ENCODE measurements at regions not wholly inside any gene's neighbourhood (a gene's known extent, or its start where the extent isn't known, plus 50 kb on each side); places are given as distances from the start of the nearest gene placed in this dataset.

- FAIRE-seq, result no peak
- Histone ChIP-seq H3K9me3 (replicated peaks; ENCODE audit: control insufficient read depth, insufficient read depth, low read depth, low read length) (no peaks in the 10 kb centered on the region), H3K9me1 (ENCODE audit: control insufficient read depth, insufficient read depth, low read length) (no peaks in the 10 kb centered on the region), H3K9ac (ENCODE audit: insufficient read depth in 1 of 2, low read depth in 2 of 2, low read length in 2 of 2) (no peak overlapping the region), H3K4me3 (no peak overlapping the region), H3K27me3 (ENCODE audit: control insufficient read depth in 2 of 2, insufficient read depth in 2 of 2, low read length in 2 of 2) (no peaks in the 10 kb centered on the region), H3K36me3 (ENCODE audit: control insufficient read depth, insufficient read depth, low read length) (no peaks in the 10 kb centered on the region), H3K27ac (ENCODE audit: extremely low read depth, low read depth, low read length) (no peak overlapping the region), H3K4me2 (ENCODE audit: insufficient read depth, low read length) (no peak overlapping the region), H3K4me1 (replicated peaks in 1 of 2; ENCODE audit: control insufficient read depth in 2 of 2, insufficient read depth in 2 of 2, low read length in 2 of 2) (no peaks in the 10 kb centered on the region), H4K20me1 (replicated peaks; ENCODE audit: control insufficient read depth, insufficient read depth, low read length) (no peaks in the 10 kb centered on the region), H3K79me2 (ENCODE audit: control insufficient read depth, insufficient read depth, low read length) (no peaks in the 10 kb centered on the region), H2AFZ (ENCODE audit: low read depth, low read length) (no peak overlapping the region)
- intact Hi-C loops (cut with micrococcal nuclease) (no loop called here), in situ Hi-C loops (cut with MboI) (no loop called here)
- WGBS (ENCODE audit: insufficient coverage, low coverage, missing lambda C conversion rate), result under 1% methylated on average over 13 of the region's 13 CpGs
- POLR2A ChIA-PET, result no interaction called here
- CTCF ChIA-PET (ENCODE audit: low intra/inter-chr PET ratio), result no interaction called here
- no peak for ATAC-seq
- no TSS peak for BruUV-seq (replicated peaks)
- no peak for TF ChIP-seq MBD1 (CRISPR knock-in tag; IDR thresholded peaks at IDR 0.05)
- no peak for TF ChIP-seq NUFIP1 (IDR thresholded peaks at IDR 0.05; ENCODE audit: partially characterized antibody)
- no peak for TF ChIP-seq PHTF2 (CRISPR knock-in tag; IDR thresholded peaks at IDR 0.05)
- TF ChIP-seq THRA (IDR thresholded peaks at IDR 0.05), result no peak
- no peak for TF ChIP-seq EWSR1 (IDR thresholded peaks at IDR 0.05; ENCODE audit: borderline replicate concordance, low read depth, partially characterized antibody)
- TF ChIP-seq ZNF592 (IDR thresholded peaks at IDR 0.05), result no peak
- no peak for TF ChIP-seq EZH2 (IDR thresholded peaks at IDR 0.05; ENCODE audit: borderline replicate concordance, low read depth, low read length)
- no peak for TF ChIP-seq SRSF3 (IDR thresholded peaks at IDR 0.05; ENCODE audit: insufficient read depth, low read length)
- TF ChIP-seq XRCC3 (IDR thresholded peaks at IDR 0.05), result no peak
- TF ChIP-seq ZNF583 (CRISPR knock-in tag; IDR thresholded peaks at IDR 0.05), result no peak
- TF ChIP-seq RBFOX2 (IDR thresholded peaks at IDR 0.05; ENCODE audit: low read depth, low read length), result no peak
- no peak for TF ChIP-seq SMARCA5 (IDR thresholded peaks at IDR 0.05)
- no peak for TF ChIP-seq MTA3 (IDR thresholded peaks at IDR 0.05; ENCODE audit: borderline replicate concordance)
- TF ChIP-seq VEZF1 (CRISPR knock-in tag; IDR thresholded peaks at IDR 0.05), result no peak
- no peak for TF ChIP-seq ZNF436 (CRISPR knock-in tag; IDR thresholded peaks at IDR 0.05)
- TF ChIP-seq ZNF780A (CRISPR knock-in tag; IDR thresholded peaks at IDR 0.05), result no peak
- DNase-seq (ENCODE audit: extremely low read depth in 1 of 4, low spot score in 3 of 4), result no peak
Measured at GRCh38 chr16:82464187-82464586, 162.6 kb upstream of the CDH13 start.

Data from K562 (cell line).